Choroid plexus epithelial cell (primary cell): ENCODE measurements at regions not wholly inside any gene's neighbourhood (a gene's known extent, or its start where the extent isn't known, plus 50 kb on each side); places are given as distances from the start of the nearest gene placed in this dataset.
"Not testable (repeated sequence)": the region's sequence is repeated elsewhere in the genome, so short reads cannot be mapped to it uniquely, and the experiment has no call there.

Experiments
- DNase-seq: peaks from one replicate; pipeline ENCODE4 v3.0.0-alpha.2; 2010; ENCODE audit warnings: low read depth
- H3K4me3 ChIP-seq: 2 replicates; pipeline ENCODE4 v1.5.1; 2011; ENCODE audit warnings: low read depth, mild to moderate bottlenecking, control low read depth, low read length, moderate library complexity
- CTCF ChIP-seq: conservative IDR thresholded peaks from 2 replicates; pipeline ENCODE4 v1.5.1; 2011; ENCODE audit warnings: low read depth, mild to moderate bottlenecking, control low read depth, inconsistent platforms, low read length, moderate library complexity

DNA sequence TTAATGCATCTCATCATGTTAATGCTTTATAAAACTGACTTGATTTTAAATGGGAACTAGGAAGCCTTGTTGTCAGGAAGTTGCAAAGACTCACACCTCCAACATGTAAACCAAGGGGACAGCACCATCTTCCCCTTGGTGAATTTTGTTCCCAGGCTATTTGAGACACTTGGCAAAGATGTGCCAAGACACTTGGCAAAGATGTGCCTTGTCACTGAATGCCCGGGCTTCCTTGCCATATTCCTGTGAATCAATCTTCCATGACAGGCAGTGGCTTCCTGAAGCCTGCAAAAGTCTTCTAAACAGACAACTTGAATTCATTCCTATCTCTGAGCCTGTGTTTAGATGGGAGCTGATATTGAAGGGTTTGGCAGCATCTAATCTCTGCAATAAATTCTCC is 465.4 kb upstream of the C16orf82 start:
- TF ChIP-seq CTCF, result no peak
- H3K4me3 ChIP-seq, result no peak overlapping the region
- DNase-seq, result no peak

DNA sequence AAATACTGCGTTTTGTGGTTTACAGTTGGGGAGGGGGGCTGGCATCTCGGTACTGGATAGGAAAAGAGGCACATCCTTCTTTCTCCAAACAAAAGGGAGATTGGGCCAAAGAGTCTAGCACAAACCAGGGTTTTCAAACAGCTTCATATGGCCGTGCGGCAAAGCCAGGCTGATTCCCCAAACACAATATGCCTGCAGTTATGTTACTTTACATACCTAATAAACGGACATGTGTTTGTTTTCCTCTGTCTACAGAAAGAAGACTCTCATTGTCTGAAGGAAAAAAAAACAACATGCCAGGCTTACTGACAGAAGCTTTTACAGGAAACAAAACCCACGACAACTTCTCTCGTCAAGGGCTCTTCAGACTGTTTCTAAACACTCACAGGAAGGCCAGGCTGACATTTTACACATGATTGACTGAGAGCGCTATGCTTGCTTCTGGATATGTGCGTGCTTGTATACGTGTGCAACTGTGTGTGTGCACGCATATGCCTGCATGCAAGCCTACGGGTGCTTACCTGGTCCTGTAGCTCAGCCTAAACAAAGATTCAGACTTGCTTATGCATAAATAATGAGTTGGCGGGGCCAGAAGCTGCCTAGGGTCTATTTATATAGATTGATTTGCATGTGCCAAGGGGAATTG is 461.0 kb upstream of the C16orf82 start:
- H3K4me3 ChIP-seq, result no peak overlapping the region
- TF ChIP-seq CTCF, result no peak
- DNase-seq, result no peak

DNA sequence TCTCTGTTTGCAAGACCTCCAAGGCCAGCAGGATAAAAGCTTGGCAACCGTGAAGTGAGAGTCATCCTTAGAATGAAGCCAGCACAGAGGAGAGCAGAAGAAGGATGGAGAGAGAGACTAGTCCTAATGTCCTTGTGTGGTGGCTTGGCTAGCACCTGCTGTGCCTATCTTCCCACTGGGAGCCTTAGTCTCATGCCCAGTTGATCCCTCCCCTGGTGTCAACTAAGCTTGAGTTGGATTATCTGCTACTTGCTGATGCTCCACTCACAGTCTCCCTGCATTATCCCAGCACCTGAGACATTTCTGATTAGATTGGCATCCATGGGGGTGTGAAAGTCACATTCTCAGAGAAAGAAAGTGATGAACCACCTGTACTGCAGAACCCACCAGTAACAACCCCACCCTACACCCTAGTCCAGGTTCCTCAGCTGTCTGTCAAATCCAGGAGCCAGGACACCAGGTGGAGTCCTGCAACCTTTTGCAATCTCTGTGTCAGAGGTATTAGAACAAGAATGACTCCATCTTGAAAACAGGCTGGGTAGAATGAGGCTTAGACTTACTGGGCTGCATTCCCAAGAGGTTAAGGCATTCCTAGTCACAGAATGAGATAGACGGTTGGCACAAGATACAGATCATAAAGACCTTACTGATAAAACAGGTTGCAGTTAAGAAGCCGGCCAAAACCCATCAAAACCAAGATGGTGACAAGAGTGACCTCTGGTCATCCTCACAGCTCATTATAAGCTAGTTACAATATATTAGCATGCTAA is 460.2 kb upstream of the C16orf82 start:
- H3K4me3 ChIP-seq, result no peak overlapping the region
- DNase-seq, result no peak
- no peak for TF ChIP-seq CTCF

DNA sequence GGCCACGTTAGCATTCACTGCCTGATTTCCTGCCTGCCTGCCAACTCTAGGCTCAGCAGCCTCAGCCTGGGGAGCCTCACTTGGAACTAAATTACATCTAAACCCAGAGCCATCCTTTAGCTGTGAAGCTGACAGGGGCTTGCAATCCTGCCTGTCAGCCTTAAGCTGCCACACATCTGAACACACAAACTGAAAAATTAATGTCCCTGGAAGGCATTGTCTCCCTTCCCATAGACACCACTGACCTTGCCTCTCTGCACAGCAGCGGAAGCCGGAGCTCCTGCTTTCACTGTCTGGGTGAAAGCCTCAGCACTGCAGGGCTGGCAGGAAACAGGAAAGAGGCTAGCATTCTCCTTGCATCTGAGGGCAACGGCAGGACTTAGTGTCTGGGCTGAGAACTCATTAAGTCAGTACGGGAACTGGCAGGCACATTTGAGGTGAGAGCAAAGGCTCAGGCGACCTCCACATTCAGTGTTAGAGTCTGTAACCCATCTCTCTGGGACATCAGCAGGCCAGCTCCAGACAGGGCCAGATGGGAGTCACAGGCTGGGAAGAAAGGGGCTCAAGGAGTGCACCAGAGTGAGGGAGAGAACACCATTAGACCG is 452.4 kb upstream of the C16orf82 start:
- DNase-seq, result no peak
- no peak for TF ChIP-seq CTCF
- no peak overlapping the region for H3K4me3 ChIP-seq

- no peak for DNase-seq
- no peak for TF ChIP-seq CTCF
- no peak overlapping the region for H3K4me3 ChIP-seq
Observed at GRCh38 chr16:26623442-26623841, 443.3 kb upstream of the C16orf82 start.

GRCh38 chr16:26627958-26628357 is 438.8 kb upstream of the C16orf82 start:
- H3K4me3 ChIP-seq, result no peak overlapping the region
- DNase-seq, result no peak
- no peak for TF ChIP-seq CTCF

DNA sequence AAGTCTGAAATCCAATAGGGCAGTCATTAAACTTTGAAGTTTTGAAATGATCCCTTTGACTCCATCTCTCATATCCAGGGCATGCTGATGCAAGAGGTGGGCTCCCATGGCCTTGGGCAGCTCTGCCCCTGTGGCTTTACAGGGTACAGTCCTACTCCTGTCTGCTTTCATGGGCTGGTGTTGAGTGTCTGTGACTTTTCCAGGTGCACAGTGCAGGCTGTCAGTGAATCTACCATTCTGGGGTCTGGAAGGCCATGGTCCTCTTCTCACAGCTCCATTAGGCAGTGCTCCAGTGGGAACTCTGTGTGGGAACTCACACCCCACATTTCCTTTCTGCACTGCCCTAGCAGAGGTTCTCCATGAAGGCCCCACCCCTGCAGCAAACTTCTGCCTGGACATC is 435.4 kb upstream of the C16orf82 start:
- DNase-seq, H3K4me3 ChIP-seq: not testable (repeated sequence)
